ENCODE measurements at regions not wholly inside any gene's neighbourhood (a gene's known extent, or its start where the extent isn't known, plus 50 kb on each side); places are given as distances from the start of the nearest gene placed in this dataset.

DNA sequence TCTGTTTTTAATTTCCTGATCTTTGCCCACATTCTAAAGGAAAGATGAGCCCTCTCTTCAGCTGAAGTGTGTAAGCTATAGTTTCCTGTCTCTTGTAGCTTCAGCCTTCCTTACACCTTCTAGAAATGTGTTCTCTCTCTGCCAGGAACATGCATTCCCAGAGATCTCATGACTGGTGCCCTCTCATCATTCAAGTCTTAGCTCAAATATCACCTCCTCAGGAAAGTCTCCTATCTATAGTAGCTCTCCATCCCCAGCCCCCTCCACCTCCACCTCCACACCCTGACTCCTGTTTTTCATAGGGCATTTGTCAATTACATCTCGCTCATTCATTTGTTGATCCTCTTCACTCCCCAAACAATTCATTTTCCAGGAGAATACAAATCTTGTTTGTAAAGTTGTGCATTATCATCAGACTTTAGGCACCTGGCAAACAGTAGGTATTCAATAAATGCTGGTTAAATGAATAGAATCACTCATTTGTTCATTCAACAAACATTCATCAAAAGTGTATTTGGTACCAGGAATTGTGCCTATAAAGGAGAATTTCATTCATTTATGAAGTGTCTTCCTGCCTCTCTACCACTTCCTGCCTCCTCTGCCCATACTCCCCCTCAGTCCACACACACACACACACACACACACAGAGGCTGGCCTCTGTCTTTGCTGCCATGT lies 160.3 kb downstream of the BBOX1 start:
- BruUV-seq (replicated peaks): no TSS peak
- Histone ChIP-seq H3K9me3 (ENCODE audit: low read length) (no peaks in the 10 kb centered on the region), H3K4me2 (ENCODE audit: low read length) (peak overlapping the region; percentile 20; the same call in 1 of the 2 replicates), H3K27ac (ENCODE audit: low read depth, low read length, poor library complexity, severe bottlenecking) (peak overlapping the region; percentile 21), H2AFZ (ENCODE audit: low read length) (peak overlapping the region; percentile 58; the same call in 1 of the 2 replicates), H3K9me2 (ENCODE audit: insufficient read depth, low read length) (no peaks in the 10 kb centered on the region), H3K4me1 (ENCODE audit: insufficient read depth, low read length, poor library complexity, severe bottlenecking) (peaks cover 12% of the 10 kb centered on the region), H3K79me2 (ENCODE audit: insufficient read depth, low read depth, low read length) (no peaks in the 10 kb centered on the region), H3K36me3 (ENCODE audit: insufficient read depth, low read length) (no peaks in the 10 kb centered on the region), H3K4me3 (ENCODE audit: low read depth, low read length, poor library complexity, severe bottlenecking) (no peak overlapping the region), H4K20me1 (ENCODE audit: insufficient read depth, low read length) (no peaks in the 10 kb centered on the region)
- TF ChIP-seq EZH2phosphoT487 (IDR thresholded peaks at IDR 0.05; ENCODE audit: borderline replicate concordance, low read depth, low read length): no peak
- TF ChIP-seq, protein P1, sequence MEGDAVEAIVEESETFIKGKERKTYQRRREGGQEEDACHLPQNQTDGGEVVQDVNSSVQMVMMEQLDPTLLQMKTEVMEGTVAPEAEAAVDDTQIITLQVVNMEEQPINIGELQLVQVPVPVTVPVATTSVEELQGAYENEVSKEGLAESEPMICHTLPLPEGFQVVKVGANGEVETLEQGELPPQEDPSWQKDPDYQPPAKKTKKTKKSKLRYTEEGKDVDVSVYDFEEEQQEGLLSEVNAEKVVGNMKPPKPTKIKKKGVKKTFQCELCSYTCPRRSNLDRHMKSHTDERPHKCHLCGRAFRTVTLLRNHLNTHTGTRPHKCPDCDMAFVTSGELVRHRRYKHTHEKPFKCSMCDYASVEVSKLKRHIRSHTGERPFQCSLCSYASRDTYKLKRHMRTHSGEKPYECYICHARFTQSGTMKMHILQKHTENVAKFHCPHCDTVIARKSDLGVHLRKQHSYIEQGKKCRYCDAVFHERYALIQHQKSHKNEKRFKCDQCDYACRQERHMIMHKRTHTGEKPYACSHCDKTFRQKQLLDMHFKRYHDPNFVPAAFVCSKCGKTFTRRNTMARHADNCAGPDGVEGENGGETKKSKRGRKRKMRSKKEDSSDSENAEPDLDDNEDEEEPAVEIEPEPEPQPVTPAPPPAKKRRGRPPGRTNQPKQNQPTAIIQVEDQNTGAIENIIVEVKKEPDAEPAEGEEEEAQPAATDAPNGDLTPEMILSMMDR (conservative IDR thresholded peaks at IDR 0.05; ENCODE audit: low read length): no peak
- DNase-seq (ENCODE audit: low spot score): no peak
- intact Hi-C loops (cut with micrococcal nuclease; ENCODE audit: unreplicated experiment): loop anchor here (5.0 to 10.0 kb wide), 2 partner anchors 164 to 286 kb away; partner anchors contain the start of gene CCDC34
- ChIA-PET POLR2A (interaction anchor here (0.7 to 1.0 kb wide), 2 partner anchors 13 to 48 kb away, joined by 3 read pairs; no protein-coding TSS in a partner anchor), CTCF (ENCODE audit: unreplicated experiment) (no interaction called here)

DNA sequence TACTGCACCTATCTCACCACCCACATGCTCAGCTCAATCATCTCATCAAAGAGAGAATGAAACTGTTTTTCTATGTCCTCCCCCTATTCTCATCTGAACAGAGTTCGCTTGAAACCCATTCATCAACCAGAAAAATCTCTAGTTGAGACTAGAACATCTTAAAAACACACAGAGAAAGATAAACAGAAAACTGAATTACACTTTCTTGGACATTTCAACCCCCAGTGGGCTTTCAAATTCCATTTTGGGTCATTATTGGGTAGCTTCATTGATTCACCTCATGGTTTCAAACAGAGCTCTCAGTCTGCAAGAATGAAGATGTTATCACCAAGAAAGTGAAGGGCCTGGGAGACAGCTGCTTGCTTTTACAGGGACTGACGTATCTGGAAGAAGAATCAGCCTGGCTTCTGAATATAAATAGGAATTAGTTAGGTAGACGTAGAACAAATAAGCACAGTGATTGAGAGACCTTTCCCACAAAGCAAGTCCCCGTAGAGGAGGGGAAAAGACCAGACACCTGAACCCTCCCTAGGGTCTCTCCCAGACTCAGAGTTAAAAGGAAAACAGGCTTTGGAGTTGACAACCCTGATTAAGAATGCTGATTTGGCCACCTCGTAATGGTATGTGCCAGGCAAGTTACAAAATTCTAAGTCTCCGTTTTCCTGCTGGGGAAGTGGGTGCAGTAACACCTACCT lies 155.7 kb downstream of the BBOX1 start:
- BruUV-seq (replicated peaks): no TSS peak
- ChIA-PET CTCF (ENCODE audit: unreplicated experiment) (no interaction called here), POLR2A (interaction anchor here (0.5 to 0.7 kb wide), 2 partner anchors 51 to 126 kb away, joined by 3 to 4 read pairs; no protein-coding TSS in a partner anchor)
- DNase-seq (ENCODE audit: low spot score): no peak
- TF ChIP-seq EZH2phosphoT487 (IDR thresholded peaks at IDR 0.05; ENCODE audit: borderline replicate concordance, low read depth, low read length): no peak
- TF ChIP-seq, protein P1 (conservative IDR thresholded peaks at IDR 0.05; ENCODE audit: low read length): no peak
- Histone ChIP-seq H3K36me3 (ENCODE audit: insufficient read depth, low read length) (no peaks in the 10 kb centered on the region), H3K4me2 (ENCODE audit: low read length) (no peak overlapping the region), H3K9me2 (ENCODE audit: insufficient read depth, low read length) (no peaks in the 10 kb centered on the region), H3K4me1 (ENCODE audit: insufficient read depth, low read length, poor library complexity, severe bottlenecking) (peaks cover 5% of the 10 kb centered on the region), H3K27ac (ENCODE audit: low read depth, low read length, poor library complexity, severe bottlenecking) (no peak overlapping the region), H3K9me3 (ENCODE audit: low read length) (no peaks in the 10 kb centered on the region), H2AFZ (ENCODE audit: low read length) (no peak overlapping the region), H4K20me1 (ENCODE audit: insufficient read depth, low read length) (no peaks in the 10 kb centered on the region), H3K79me2 (ENCODE audit: insufficient read depth, low read depth, low read length) (no peaks in the 10 kb centered on the region), H3K4me3 (ENCODE audit: low read depth, low read length, poor library complexity, severe bottlenecking) (no peak overlapping the region)
- intact Hi-C loops (cut with micrococcal nuclease; ENCODE audit: unreplicated experiment): no loop called here

DNA sequence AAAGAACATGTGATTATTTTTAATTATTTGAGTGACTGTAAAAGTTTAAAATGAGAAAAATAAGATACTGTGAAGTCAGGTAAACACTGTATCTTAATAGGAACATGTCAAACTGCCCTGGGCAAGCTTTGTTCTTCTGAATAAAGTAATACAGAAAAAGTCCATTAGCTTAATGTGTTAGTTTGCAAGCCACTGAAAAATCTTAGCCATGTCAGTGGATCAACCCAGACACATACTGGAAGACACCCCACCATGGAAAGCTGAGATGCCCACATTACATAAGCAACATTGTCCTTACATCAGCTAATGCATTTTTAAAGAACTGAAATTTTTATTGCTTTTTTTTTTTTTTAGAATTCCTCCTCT lies 155.2 kb downstream of the BBOX1 start:
- Histone ChIP-seq H3K4me2 (ENCODE audit: low read length) (no peak overlapping the region), H4K20me1 (ENCODE audit: insufficient read depth, low read length) (no peaks in the 10 kb centered on the region), H3K4me1 (ENCODE audit: insufficient read depth, low read length, poor library complexity, severe bottlenecking) (no peaks in the 10 kb centered on the region), H3K36me3 (ENCODE audit: insufficient read depth, low read length) (no peaks in the 10 kb centered on the region), H3K27ac (ENCODE audit: low read depth, low read length, poor library complexity, severe bottlenecking) (no peak overlapping the region), H2AFZ (ENCODE audit: low read length) (no peak overlapping the region), H3K4me3 (ENCODE audit: low read depth, low read length, poor library complexity, severe bottlenecking) (no peak overlapping the region), H3K79me2 (ENCODE audit: insufficient read depth, low read depth, low read length) (no peaks in the 10 kb centered on the region), H3K9me3 (ENCODE audit: low read length) (no peaks in the 10 kb centered on the region), H3K9me2 (ENCODE audit: insufficient read depth, low read length) (no peaks in the 10 kb centered on the region)
- ChIA-PET CTCF (ENCODE audit: unreplicated experiment) (no interaction called here), POLR2A (interaction anchor here (0.5 to 0.7 kb wide), 2 partner anchors 52 to 127 kb away, joined by 3 to 4 read pairs; no protein-coding TSS in a partner anchor)
- intact Hi-C loops (cut with micrococcal nuclease; ENCODE audit: unreplicated experiment): no loop called here
- TF ChIP-seq, protein P1 (conservative IDR thresholded peaks at IDR 0.05; ENCODE audit: low read length): no peak
- TF ChIP-seq EZH2phosphoT487 (IDR thresholded peaks at IDR 0.05; ENCODE audit: borderline replicate concordance, low read depth, low read length): no peak
- no TSS peak for BruUV-seq (replicated peaks)
- no peak for DNase-seq (ENCODE audit: low spot score)

Measured in OCI-LY7 (cell line).